NCI-H2029 treated with DMSO at 0.1 percent for 48 hours (cell line): ENCODE measurements at regions not wholly inside any gene's neighbourhood (a gene's known extent, or its start where the extent isn't known, plus 50 kb on each side); places are given as distances from the start of the nearest gene placed in this dataset.
"Not testable (repeated sequence)": the region's sequence is repeated elsewhere in the genome, so short reads cannot be mapped to it uniquely, and the experiment has no call there.

Experiments used
- DNase-seq: peaks from one replicate; lab custom pipeline; 2025; lab: John Stamatoyannopoulos, UW

DNA sequence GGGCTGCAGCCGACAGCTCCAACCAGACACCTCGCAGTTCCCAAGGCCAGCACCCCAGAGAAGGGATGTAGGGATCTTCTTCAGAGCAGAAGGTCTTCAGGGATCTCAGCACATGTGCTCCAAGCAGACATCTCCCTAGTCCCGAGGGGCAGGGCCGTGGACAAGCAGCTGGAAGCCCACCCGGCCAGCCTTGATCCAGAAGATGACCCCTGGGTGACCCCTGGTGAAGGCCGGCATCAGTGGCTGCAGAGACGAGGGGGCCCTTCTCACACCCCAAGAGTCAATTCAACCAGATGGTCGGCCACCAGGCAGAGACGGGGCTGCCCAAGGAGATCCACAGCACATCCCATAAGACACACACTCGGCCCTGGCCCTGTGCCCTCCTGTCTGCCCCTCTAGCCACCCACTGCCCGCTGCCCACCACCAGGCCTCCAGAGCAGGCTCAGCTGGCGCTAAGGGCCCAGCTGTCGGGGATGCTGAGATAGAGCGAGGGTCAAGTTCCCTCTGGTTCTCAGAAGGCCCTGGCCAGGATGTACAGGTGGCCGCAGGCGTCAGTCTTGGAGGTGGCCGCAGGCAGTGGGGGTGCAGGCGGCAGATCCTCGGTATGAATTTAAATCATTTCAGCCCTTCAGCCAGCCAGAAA, 168.3 kb downstream of the BRD1 start:
- DNase-seq, result no peak

DNA sequence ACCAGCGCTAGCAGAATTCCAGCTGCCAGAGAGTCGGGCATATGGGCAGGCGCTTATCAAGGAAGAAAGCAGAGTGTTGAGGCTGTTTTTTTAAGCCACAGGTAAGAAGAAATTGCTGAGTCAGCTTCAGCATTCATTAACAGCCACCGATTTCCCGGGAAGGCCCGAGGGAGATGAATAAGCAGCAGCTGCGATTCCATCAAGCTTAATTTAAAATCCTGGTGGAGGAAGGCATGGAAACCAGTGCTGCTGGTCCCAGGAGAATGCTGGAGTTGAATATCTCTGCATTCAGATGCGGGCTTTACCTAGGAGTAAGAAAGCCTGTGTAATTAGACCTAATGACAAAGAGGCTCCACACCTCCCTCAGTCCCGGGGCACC, 168.8 kb downstream of the BRD1 start:
- DNase-seq, result no peak

DNA sequence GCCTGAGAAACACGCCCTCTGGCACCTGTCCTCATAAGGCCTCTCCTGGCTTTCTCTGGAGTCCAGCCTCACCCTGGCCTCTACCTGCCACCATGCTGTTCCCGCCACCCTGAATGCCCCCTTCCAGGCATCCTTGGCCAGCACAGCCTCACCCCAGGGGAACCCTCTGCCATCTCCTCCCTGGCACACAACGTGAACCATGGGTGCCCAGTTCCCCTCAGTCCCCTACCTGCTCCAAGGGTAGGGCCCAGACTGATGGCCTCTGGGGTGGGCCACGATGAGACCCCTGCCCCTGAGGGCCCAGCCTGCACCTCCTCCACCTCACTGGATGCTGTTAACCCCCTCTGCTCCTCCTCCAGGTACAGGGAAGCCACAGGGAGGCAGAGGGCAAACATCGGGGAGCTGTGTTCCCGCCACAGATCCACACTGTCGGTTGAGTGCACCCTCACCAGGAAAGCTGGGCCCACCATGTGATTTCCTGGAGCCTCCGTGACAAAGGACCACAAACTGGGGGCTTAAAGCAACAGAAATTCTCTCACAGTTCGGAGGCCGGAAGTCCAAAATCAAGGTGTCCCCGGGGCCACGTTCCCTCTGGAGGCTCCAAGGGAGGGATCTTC, 169.6 kb downstream of the BRD1 start:
- no peak for DNase-seq

DNA sequence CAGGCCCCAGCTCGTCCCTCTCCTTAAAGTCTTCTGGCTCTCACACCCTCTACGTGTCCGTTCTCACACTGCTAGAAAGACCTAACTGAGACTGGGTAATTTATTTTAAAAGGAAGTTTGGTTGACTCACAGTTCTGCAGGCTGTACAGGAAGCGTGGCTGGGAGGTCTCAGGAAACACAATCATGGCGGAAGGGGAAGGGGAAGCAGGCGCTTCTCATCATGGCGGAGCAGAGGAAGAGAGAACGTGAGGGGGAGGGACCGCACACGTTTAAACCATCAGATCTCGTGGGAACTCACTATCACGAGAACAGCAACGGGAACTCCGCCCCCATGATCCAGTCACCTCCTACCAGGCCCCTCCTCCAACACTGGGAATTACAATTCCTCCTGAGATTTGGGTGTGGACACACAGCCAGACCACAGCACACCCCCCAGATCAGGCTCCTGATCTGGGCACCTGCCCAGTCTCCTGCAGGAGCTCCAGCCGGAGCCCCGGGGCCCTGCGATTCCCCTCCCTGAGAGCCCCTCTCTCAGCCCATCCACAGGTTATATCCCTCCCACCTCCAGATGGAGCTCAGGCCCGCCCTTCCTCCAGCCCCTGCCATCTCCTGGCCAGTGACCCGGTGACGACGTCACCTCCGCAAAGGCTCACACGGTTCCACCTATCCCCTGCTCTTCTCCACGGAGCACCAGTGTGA, 170.2 kb downstream of the BRD1 start:
- DNase-seq, result no peak

DNA sequence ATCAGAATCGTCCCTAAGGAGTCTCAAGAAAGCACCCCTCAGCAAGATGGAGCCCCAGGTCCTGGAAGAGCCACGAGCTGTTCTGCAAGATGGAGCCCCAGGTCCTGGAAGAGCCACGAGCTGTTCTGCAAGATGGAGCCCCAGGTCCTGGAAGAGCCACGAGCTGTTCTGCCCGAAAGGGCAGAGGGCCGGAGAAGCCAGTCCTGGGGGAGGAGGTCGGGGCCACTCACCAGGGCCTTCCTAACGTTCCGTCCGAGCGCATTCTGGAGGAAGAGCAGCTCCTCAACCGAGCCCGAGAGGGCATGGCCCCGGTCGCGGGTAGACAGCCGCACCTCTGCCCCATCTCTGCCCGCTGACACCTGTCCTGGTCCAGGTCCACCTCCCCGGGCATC, 170.8 kb downstream of the BRD1 start:
- DNase-seq, result not testable (repeated sequence)

DNA sequence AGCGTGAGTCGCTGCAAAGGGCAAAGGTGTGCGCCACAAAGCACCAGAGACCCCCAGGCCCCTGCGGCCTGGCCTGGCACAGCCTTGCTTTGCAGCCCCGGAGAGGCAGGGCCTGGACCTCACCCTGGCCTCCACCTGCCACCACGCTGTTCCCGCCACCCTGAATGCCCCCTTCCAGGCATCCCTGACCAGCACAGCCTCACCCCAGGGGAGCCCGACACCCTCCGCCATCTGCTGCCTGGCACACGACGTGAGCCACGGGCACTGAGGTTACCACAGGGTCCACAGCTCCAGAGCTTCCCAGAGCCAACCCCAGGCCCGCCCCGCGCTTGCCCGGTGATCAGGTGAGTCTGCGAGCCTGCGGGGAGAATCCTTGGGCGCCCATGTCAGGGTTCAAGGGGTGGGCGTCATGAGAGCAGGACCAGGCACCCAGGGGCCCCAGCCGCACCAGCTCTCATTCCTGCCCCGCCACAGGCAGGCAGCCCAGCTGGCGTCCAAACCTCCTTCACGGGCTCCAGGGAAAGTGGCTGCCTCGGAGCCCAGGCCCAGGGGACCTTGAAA, 171.3 kb downstream of the BRD1 start:
- no peak for DNase-seq

DNA sequence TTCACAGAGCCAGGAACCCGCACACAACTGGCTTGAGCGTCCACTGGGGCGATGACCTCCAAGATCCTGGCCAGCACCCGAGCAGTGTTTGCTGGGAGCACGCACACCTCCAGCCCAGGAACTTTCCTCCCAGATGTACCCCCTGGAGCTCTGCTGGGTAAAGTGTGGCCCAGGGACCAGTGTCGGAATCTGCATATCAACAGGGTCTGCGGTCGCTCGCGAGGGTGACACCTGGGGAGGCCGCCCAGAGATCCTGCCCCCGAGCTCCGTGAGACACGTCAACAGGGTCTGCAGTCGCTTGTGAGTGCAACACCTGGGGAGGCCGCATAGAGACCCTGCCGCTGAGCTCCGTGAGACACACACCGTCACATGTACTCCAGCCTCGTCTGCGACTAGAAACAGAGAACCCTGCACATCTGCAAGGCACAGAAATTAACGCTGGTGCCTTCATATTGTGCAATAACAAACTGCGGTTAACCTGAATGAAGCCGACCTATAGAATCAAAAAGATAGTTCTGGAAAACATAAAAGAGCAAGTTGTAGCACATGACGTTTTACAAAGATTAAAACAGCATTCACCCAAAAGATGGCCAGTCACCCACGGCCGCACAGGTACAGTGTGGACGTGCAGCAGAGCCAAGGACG, 172.4 kb downstream of the BRD1 start:
- no peak for DNase-seq

DNA sequence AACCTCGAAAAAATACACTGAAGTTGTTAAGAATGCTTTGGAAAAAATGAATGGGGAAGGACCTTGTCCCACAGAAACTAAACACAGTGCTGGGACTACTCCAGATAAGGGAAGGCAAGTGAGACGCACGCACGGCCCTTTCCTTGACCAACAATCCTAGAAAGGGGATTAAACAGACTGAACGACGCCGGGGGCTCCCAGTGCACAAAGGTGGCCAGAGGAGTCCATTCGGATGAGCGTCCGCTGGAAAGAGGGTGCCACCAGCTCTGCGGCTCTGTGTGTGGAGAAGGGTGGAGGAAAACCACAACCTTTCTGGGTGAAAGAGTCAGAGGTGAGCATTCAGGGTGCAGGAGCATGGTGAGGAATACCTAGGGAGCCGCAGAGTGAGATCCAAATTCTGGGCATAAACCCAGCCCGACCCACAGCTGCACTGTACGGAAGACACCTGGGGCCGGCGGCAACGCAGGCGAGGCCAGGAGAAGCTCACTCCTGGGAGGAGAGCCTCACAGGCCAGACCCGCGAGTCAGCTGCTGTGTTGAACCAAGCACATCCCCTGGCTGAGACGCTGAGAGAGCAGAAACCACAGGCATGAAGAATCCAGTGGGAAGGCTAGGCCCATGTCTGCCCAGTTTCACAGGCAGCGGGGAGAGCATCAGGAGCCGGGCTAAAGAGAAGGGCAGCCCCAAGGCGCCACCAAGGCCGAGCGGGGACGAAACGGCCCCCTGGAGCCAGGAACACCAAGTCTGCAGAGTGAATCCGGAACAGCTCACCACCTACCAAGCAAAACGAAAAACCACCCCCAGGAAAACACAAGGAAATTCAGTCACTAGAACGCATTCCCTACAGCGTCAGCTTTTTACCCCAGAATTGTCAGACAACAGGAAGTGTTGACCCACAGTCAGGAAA, 177.1 kb downstream of the BRD1 start:
- no peak for DNase-seq

DNA sequence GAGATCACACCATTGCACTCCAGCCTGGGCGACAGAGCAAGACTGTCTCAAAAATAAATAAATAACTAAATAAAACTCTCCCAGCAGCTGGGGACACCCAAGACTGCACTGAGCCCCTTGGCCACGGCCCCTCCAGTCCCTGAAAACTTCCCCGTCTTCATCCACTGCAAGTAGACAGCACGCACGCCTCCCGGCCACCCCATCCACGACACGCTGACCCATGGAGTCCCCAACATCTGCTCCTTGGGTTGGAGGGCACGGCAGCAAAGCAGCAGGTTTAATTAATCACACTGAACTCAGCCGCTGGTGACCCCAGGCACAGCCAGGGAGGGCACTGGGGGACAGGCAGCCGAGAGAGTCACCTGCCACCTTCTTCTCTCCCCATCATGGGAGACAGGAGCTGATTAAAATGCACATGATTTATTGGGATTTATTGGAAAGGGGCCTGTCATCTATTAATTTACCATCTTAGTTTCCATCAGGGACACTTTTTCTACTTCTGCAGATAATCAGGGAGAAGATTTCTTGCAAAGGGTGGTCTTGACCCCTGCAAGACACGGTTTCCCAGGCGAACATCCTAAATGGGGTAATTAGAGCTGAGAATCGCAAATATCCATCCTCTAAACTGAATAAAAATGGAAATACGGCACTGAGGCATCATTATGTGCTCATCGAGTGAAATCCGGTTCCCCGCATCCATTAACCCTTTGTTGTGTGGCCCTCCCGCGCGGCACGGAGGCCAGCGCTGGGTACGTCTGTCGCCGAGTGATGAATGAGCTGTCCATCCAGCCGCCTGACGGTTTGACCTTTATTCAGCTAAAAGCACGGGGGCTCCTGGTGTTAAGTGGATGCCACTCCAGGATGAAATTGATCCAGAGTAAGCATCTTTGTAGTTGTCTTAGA, 178.3 kb downstream of the BRD1 start:
- no peak for DNase-seq

DNA sequence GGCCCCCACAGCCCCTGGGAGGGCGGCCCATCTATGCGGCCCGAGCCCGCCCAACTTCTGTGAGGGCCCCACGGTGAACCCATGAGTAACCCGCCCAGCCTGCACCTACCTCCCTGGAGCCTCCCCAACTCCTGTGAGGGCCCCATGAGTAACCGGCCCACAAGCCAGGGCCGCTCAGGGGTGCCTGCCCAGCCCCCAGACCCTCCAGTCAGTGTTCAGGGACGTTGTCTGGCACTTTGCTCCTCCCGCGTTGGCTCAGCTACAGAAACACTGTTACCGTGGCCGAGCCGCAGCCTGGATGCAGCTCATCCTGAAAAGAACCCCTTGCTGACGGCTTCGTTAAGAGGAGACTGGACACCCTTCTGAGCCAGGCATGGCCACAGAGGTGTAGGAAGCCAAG, 179.6 kb downstream of the BRD1 start:
- no peak for DNase-seq

DNA sequence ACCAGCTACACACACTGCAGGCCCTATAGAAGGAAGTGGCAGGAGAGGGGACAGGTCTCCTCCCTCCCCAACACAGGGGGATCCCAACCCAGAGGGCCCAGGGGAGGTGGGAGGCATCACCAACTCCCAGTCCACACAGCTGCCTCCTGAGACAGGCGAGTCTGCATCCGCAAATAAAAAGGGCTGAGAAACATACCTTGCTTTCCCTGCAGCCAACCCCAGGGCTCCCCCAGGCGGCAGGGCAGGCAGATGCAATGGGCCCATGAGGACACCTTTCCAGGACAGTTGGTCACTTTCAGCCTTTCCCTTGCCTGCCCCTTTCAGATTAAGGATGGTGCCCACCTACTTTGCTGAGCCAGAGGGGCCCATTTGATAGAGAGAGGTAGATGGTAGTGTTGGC, 180.0 kb downstream of the BRD1 start:
- no peak for DNase-seq

DNA sequence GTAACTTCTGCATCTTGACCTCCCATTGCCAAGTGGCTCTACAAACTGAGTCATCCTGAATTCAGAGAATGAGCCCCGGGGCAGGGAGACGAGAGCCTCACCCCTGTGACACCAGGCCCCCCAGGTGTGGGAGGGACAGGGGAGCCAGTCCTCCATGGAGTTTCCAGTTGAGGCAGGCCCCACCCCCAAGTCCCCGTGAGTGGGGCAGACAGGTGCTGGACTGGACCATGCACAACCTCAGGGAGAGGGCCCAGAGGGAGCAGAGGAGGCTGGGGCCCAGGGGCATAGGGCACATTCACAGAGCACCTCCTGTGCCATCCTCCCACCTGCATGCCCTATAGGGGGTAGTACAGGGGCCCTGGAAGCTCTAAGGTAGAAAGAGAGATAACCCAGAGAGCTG, 180.8 kb downstream of the BRD1 start:
- no peak for DNase-seq

DNA sequence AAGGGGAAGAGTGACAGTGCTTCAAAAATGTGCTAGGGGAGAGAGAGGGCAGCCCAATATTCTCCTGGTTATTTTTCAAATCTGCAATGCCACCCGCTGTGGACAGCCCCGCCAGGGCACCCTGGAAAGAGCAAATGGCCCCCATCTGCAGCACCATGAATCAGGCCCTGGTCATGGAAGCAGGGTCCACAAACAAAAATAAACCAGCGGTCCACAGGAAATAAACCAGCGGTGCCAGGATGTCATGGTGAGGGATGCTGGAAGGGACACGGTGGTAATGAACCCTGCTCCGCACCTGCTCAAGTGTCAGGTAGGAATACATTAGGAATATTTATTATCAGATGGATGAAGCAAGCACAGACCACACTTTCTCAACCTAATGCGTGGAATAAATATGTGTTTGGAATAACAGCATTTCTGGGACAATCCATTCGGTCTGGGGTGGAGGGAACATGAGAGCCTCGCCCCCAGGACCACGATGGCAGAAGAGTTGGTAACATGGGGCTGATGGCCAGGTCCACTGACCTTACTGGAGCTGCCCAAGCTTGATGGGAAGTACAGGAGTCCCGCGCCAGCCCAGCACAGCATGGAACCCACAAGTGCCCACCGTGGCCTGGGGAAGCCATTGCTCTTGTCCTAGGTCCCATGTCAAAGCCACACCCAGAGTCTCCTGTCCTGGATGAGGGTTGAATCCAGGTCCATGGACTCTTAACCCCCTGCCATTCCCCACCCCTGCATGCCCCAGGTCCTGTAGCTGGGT, 181.7 kb downstream of the BRD1 start:
- DNase-seq, result no peak

DNA sequence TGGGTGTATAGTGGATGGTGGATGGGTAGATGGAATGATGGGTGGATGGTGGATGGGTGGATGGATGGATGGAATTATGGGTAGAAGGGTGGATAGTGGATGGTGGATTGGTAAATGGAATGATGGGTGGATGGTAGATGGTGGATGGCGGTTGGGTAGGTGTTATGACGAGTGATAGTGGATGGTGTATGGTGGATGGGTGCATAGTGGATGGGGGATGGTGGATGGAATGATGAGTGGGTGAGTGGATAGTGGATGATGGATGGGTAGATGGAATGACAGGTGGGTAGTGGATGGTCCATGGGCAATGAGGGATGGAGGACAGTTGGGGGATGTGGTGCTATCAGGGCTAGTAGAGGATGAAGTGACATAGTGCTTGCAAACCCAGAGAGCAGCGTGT, 182.4 kb downstream of the BRD1 start:
- DNase-seq, result no peak

DNA sequence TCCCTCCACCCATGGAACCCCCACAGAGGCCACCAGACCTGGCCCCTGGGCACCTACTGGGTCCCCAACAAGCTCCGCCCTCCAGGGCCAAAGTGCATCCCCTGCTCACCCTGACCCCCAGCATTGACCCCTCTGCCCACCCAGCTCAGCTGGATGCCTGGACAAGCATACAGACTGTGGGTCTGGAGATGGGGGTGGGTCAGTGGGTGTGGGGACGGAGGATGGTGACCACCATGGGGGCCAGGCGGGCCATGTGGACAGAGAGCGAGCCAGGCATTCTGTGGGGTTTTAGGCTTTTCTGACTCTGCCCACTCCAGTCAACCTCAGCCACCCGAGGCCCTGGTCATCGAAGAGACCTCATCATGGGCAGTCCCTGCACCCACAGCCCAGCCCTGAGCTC, 183.7 kb downstream of the BRD1 start:
- no peak for DNase-seq

DNA sequence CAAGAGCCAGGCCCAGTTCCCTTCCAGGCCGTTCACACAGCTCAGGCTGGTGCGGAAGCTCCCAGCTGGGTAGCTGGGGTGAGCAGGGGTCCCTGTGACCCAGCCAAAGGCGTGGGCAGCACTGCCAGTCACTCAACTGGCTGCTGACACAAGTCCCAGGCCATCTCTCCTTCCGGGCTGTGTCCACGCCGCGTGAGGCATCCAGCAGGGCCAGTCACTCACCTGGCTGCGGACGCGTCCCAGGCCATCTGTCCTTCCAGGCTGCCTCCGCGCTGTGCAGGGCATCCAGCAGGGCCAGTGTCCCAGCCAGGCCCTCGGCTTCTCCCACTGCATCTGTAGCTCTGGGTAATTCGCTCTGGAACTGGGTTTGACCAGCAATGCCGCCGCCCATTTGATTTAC, 184.2 kb downstream of the BRD1 start:
- DNase-seq, result no peak

DNA sequence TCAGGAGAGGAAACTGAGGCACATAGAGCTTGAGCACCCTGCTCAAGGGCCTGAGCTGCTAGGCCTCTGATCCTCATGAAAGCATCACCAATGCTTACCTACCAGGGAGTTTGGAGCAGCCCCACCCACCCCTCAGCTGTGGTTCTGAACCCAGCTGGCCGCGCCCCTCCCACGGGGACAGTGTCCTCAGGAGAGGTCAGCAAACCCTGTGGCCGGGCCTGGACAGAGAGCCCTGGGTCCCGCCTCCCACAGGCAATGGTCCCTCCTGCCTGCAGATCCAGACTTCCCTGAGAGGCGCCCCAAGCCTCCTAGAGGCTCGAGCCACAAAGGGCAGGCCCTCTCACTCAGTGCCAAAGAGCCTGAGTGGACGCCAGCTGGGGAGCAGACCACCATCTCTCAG, 184.9 kb downstream of the BRD1 start:
- DNase-seq, result no peak

DNA sequence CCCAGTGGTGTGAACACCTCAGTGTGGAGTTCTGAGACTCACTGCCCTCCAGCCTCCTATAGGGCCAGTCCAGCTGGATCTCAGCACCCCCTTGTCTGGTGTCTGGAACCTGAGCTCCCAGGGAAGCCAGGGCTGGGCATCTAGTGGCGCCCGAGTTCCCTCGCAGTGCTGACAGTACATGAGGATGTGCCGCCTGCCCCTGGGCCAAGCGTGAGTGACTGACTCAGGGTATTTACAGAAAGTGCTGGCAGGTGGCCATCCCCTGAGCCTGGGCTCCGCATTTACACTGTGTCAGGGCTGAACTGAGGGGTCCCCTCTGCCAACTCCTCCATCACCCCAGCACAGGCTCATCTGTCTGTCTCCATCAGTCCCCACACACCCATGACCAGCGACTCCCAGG, 185.3 kb downstream of the BRD1 start:
- no peak for DNase-seq

DNA sequence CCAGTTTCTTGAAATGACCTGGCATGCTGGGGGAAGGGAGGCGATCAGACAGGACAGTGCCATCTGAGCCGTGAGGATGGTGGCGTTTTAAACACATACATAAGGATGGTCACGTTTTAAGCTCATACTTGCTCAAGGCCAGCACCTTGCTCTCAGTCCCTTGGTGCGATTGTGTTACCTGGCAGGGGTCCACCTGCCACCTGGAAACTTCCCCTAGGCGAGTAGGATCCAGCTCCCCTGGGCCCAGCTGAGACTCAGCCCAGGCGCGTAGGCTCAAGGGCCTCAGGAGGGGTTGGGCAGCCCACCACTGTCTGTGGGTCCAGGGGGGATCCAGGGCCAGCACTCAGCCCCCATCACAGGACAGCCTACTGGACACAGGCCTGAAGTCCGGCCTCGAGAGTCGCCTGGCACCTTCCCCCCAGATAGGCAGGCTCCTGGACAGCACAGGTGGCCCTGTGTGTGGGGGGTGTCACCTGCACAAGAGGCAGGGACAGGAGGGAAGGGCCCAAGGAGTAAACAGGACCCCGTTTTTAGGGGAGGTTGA, 185.8 kb downstream of the BRD1 start:
- no peak for DNase-seq
